Activated T-cell treated with anti-CD3 and anti-CD28 coated beads, Interleukin-2, amount 50 U/mL, for 4 hours (primary cell): ENCODE measurements at regions not wholly inside any gene's neighbourhood (a gene's known extent, or its start where the extent isn't known, plus 50 kb on each side); places are given as distances from the start of the nearest gene placed in this dataset.

Source experiments
- ATAC-seq, 2 donors: fragments of 200-7000 bp; cut with Tn5 transposase; one replicate each; pipeline ENCODE4 v1.10.0; 2021
- DNase-seq: peaks from one replicate; pipeline ENCODE4 v3.0.0-alpha.2; 2020
- H3K27me3 Mint-ChIP-seq: one replicate; pipeline ENCODE4 v1.8.0; 2021; ENCODE audit warnings: low read depth, mixed read lengths
- H3K36me3 Mint-ChIP-seq: one replicate; pipeline ENCODE4 v1.8.0; 2022; ENCODE audit warnings: mixed read lengths; ENCODE audit not compliant: insufficient read depth
- H3K4me1 Mint-ChIP-seq: one replicate; pipeline ENCODE4 v1.8.0; 2021; ENCODE audit warnings: low read depth, mixed read lengths
- H3K4me3 Mint-ChIP-seq: one replicate; pipeline ENCODE4 v1.8.0; 2021; ENCODE audit warnings: mild to moderate bottlenecking, moderate library complexity, mixed read lengths
- H3K9me3 Mint-ChIP-seq: one replicate; pipeline ENCODE4 v1.8.0; 2021; ENCODE audit warnings: mixed read lengths

GRCh38 chr3:178367817-178368617 lies 168.2 kb upstream of the KCNMB2 start:
- Mint-ChIP-seq H3K9me3 (peaks cover 10% of the 10 kb centered on the region), H3K27me3 (peaks cover 5% of the 10 kb centered on the region), H3K36me3 (no peaks in the 10 kb centered on the region), H3K4me3 (no peak overlapping the region), H3K4me1 (no peaks in the 10 kb centered on the region)
- ATAC-seq (no peak), DNase-seq (no peak)

- Mint-ChIP-seq H3K4me3 (no peak overlapping the region), H3K36me3 (no peaks in the 10 kb centered on the region), H3K4me1 (no peaks in the 10 kb centered on the region), H3K27me3 (peaks cover 5% of the 10 kb centered on the region), H3K9me3 (peaks cover 2% of the 10 kb centered on the region)
- DNase-seq (no peak), ATAC-seq (no peak)
Measured at GRCh38 chr3:178369006-178369405, 167.2 kb upstream of the KCNMB2 start.

DNA sequence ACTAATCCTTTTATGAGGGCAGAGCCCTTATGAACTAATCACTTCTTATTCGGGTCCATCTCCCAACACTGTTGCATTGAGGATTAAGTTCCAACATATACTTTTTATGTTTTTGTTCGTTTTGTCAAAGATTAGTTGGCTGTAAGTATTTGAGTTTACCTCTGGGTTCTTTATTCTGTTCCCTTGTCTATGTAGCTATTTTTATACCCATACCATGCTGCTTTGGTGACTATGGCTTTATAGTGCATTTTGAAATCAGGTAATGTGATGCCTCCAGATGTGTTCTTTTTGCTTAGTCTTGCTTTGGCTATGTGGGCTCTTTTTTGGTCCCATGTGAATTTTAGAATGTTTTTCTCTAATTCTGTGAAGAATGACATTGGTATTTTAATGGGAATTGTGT lies 166.4 kb upstream of the KCNMB2 start:
- no peaks in the 10 kb centered on the region for H3K36me3 Mint-ChIP-seq
- ATAC-seq, result no peak
- no peaks in the 10 kb centered on the region for H3K4me1 Mint-ChIP-seq
- H3K9me3 Mint-ChIP-seq, result no peaks in the 10 kb centered on the region
- DNase-seq, result no peak
- peaks cover 3% of the 10 kb centered on the region for H3K27me3 Mint-ChIP-seq
- H3K4me3 Mint-ChIP-seq, result no peak overlapping the region

- no peak for ATAC-seq
- no peaks in the 10 kb centered on the region for H3K4me1 Mint-ChIP-seq
- no peak overlapping the region for H3K4me3 Mint-ChIP-seq
- no peaks in the 10 kb centered on the region for H3K27me3 Mint-ChIP-seq
- no peaks in the 10 kb centered on the region for H3K36me3 Mint-ChIP-seq
- H3K9me3 Mint-ChIP-seq, result no peaks in the 10 kb centered on the region
- DNase-seq, result no peak
Measured at GRCh38 chr3:178370387-178370786, 165.8 kb upstream of the KCNMB2 start.

DNA sequence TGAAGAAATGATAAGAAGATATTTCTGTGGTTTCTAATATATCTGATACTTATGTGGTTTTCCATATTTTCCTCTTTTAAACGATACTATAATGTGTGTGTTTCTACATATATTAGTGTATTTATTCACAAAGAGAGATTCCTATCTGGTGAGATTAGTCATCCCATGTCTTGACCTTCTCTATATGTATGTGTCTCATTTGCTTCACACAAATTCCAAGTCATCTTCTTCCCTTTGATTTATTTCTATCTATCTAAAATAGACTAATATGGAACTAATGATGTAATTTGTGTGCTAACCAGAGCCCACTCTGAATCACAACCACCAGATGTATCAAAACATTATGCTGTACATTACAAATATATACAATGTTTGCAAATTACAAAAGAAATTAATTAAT lies 154.7 kb upstream of the KCNMB2 start:
- Mint-ChIP-seq H3K4me1 (no peaks in the 10 kb centered on the region), H3K9me3 (no peaks in the 10 kb centered on the region), H3K27me3 (peaks cover under 1% of the 10 kb centered on the region), H3K4me3 (no peak overlapping the region), H3K36me3 (no peaks in the 10 kb centered on the region)
- DNase-seq (no peak), ATAC-seq (no peak)

GRCh38 chr3:178381971-178382448 lies 154.2 kb upstream of the KCNMB2 start:
- no peaks in the 10 kb centered on the region for H3K36me3 Mint-ChIP-seq
- no peak for ATAC-seq
- H3K27me3 Mint-ChIP-seq, result peaks cover 2% of the 10 kb centered on the region
- DNase-seq, result no peak
- H3K9me3 Mint-ChIP-seq, result no peaks in the 10 kb centered on the region
- no peaks in the 10 kb centered on the region for H3K4me1 Mint-ChIP-seq
- no peak overlapping the region for H3K4me3 Mint-ChIP-seq

DNA sequence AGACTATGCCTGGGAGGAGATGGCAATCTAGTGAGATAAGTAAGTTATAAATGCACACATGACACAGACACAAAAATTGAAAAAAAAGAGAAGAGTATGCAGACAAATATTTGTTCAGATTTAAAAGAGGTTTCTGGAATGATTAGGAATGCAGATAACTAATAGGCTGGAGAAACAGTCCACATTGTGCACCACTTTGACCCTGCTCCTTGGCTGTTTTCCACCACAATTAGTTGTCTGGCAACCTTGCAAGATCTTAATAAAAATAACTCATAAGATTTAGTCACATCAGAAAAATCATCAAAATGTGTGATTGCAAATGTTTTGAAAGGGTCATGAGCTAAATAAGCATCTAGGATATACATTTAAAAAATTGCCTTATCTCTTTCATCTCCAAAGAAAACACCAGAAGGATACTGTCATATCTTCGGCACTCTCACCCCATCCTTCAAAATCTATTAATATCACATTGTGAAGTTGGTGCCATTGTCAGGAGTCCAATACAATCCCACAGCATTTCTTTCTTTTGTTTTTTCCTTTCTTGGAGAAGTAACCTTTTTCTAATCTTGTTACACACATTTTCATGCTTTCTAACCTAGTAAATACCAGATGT lies 153.7 kb upstream of the KCNMB2 start:
- ATAC-seq, result no peak
- Mint-ChIP-seq H3K27me3 (peaks cover 2% of the 10 kb centered on the region), H3K36me3 (no peaks in the 10 kb centered on the region), H3K4me1 (no peaks in the 10 kb centered on the region), H3K4me3 (no peak overlapping the region), H3K9me3 (no peaks in the 10 kb centered on the region)
- DNase-seq, result no peak

DNA sequence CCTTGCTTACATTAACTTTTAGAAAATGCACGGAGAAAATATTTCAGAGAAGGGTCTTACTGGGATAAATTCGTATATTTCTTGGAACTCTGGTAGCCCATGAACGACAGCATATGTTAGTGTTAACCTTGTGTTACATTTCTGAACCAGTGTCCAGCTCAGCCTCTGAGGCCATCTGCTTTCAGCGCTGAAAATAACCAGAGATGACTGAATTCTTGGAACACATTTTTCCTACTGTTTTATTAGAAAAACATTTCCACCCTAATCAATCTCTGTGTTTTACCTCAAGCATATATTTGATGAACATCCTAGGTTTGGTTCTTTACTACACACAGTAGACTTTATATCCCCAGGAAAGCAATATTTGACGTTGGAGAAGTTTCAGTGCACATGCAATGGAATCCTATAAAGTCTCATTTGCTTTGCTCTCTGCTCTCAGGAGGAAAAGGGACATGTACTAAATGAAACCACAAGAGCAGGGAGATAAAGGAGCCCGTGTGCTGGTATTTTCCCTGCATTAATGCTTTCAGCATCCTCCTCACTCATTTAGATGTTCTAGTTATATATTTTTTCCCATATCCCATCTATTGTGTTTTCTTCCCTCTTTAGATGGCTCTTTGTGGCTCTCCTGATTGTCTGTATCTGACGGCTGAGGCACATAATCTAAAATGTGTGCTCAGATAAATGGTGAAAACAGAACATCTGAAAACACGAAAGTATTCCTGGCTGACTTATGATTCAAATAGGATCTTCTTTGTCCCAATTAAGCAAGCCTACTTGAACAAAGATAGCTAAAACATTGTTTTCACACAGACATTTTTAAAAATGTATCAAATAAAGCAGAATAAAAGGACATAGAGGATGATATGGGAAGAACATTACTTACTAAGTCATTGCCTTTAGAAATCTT lies 151.7 kb upstream of the KCNMB2 start:
- no peak for DNase-seq
- Mint-ChIP-seq H3K4me1 (no peaks in the 10 kb centered on the region), H3K36me3 (no peaks in the 10 kb centered on the region), H3K9me3 (no peaks in the 10 kb centered on the region), H3K4me3 (no peak overlapping the region), H3K27me3 (peaks cover 2% of the 10 kb centered on the region)
- ATAC-seq, result no peak

- ATAC-seq (no peak), DNase-seq (no peak)
- no peak overlapping the region for H3K4me3 Mint-ChIP-seq
- no peaks in the 10 kb centered on the region for H3K4me1 Mint-ChIP-seq
- no peaks in the 10 kb centered on the region for H3K36me3 Mint-ChIP-seq
- H3K27me3 Mint-ChIP-seq, result peaks cover 2% of the 10 kb centered on the region
- H3K9me3 Mint-ChIP-seq, result no peaks in the 10 kb centered on the region
Measured at GRCh38 chr3:178385280-178385952, 150.8 kb upstream of the KCNMB2 start.

GRCh38 chr3:178386401-178386800 lies 149.8 kb upstream of the KCNMB2 start:
- Mint-ChIP-seq H3K27me3 (peaks cover 2% of the 10 kb centered on the region), H3K36me3 (no peaks in the 10 kb centered on the region), H3K4me1 (no peaks in the 10 kb centered on the region), H3K9me3 (no peaks in the 10 kb centered on the region), H3K4me3 (no peak overlapping the region)
- DNase-seq (no peak), ATAC-seq (peak in 1 of 2 donors; percentile 41)

GRCh38 chr3:178386880-178387279 lies 149.4 kb upstream of the KCNMB2 start:
- H3K9me3 Mint-ChIP-seq, result no peaks in the 10 kb centered on the region
- H3K36me3 Mint-ChIP-seq, result no peaks in the 10 kb centered on the region
- DNase-seq, result no peak
- peaks cover 2% of the 10 kb centered on the region for H3K27me3 Mint-ChIP-seq
- H3K4me3 Mint-ChIP-seq, result no peak overlapping the region
- no peak for ATAC-seq
- no peaks in the 10 kb centered on the region for H3K4me1 Mint-ChIP-seq

DNA sequence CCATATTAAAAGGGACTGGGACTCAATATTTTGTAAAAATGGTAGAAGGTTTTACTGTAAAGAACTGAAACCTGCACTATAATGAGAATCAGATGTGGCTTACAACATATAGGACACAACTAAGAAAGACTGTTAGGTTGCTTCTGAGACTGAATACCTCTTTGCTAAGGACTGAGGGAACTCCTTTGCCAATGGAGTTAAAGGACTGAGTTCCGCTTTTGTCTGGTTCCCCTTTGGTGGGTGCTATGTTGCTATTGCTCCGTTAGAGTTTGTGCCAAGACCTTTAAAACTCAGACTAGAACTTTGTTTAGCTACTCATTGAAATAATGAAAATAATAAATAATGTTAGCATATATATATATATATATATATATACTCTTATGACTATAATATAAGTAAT lies 147.8 kb upstream of the KCNMB2 start:
- H3K4me1 Mint-ChIP-seq, result no peaks in the 10 kb centered on the region
- no peaks in the 10 kb centered on the region for H3K36me3 Mint-ChIP-seq
- peaks cover 2% of the 10 kb centered on the region for H3K27me3 Mint-ChIP-seq
- ATAC-seq (no peak), DNase-seq (no peak)
- H3K9me3 Mint-ChIP-seq, result no peaks in the 10 kb centered on the region
- H3K4me3 Mint-ChIP-seq, result no peak overlapping the region

DNA sequence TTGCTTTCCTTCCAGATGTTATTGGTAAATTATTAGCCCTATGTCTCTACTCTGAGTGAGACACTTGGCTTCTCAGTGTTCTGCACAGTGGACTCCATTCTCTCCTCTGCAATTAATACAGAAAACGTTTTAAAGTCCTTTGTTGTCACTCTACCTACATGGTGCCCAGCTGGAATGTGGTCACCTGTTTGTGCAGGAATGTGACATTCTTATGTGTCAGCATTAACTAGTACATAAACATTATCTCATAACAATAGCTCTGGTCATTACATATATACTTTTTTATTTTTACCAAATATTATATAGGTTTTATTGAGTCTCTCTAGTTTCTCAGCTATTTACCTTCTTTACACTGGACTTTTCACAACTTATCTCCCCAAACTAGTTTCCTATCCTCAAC lies 147.0 kb upstream of the KCNMB2 start:
- DNase-seq (no peak), ATAC-seq (no peak)
- no peaks in the 10 kb centered on the region for H3K9me3 Mint-ChIP-seq
- peaks cover 2% of the 10 kb centered on the region for H3K27me3 Mint-ChIP-seq
- no peaks in the 10 kb centered on the region for H3K36me3 Mint-ChIP-seq
- H3K4me1 Mint-ChIP-seq, result no peaks in the 10 kb centered on the region
- no peak overlapping the region for H3K4me3 Mint-ChIP-seq

DNA sequence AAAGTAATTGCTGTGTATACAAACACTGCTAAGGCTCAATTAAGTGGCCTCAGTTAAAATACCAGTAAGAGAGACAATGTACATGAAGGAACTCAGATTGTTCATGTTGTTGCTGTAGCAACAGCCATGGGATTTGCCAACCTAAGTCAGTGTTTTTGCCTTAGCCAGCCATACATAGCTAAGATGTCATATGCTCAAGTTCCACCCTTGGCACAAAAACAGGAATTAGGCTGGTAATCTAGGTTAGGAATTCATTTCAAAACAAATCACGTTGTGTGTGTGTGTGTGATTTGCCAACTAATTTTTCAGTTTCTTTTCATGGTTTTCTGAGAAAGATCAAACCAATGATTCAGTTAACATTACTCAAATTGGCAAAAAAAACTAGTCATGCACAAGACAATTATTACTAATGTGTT lies 143.7 kb upstream of the KCNMB2 start:
- H3K27me3 Mint-ChIP-seq, result no peaks in the 10 kb centered on the region
- no peaks in the 10 kb centered on the region for H3K4me1 Mint-ChIP-seq
- no peaks in the 10 kb centered on the region for H3K9me3 Mint-ChIP-seq
- no peak overlapping the region for H3K4me3 Mint-ChIP-seq
- DNase-seq (no peak), ATAC-seq (peak; percentile 30 to 62)
- no peaks in the 10 kb centered on the region for H3K36me3 Mint-ChIP-seq
